ENCODE measurements at regions not wholly inside any gene's neighbourhood (a gene's known extent, or its start where the extent isn't known, plus 50 kb on each side); places are given as distances from the start of the nearest gene placed in this dataset.

GRCh38 chr22:49420651-49421050, 407.0 kb downstream of the BRD1 start:
- no peaks in the 10 kb centered on the region for H3K9me3 ChIP-seq
- intact Hi-C loops (cut with DNase I): no loop called here
- no peak overlapping the region for H3K4me3 ChIP-seq
- no peaks in the 10 kb centered on the region for H3K4me1 ChIP-seq (ENCODE audit: insufficient read depth)
- H3K27me3 ChIP-seq: no peaks in the 10 kb centered on the region
- no peak for TF ChIP-seq CTCF (IDR thresholded peaks at IDR 0.05)
- no peak for TF ChIP-seq EP300 (IDR thresholded peaks at IDR 0.05)
- TF ChIP-seq POLR2A (IDR thresholded peaks at IDR 0.05): no peak
- no peak overlapping the region for H3K27ac ChIP-seq
- no peak for DNase-seq
- WGBS, 3 donors: 86 to 89% (median 88%) methylated on average over 13 of the region's 13 CpGs
- no peaks in the 10 kb centered on the region for H3K36me3 ChIP-seq

- no peak overlapping the region for H3K4me3 ChIP-seq
- no peak overlapping the region for H3K27ac ChIP-seq
- no peaks in the 10 kb centered on the region for H3K36me3 ChIP-seq
- H3K4me1 ChIP-seq (ENCODE audit: insufficient read depth): no peaks in the 10 kb centered on the region
- DNase-seq: no peak
- no peaks in the 10 kb centered on the region for H3K9me3 ChIP-seq
- H3K27me3 ChIP-seq: no peaks in the 10 kb centered on the region
- WGBS, 3 donors: 86 to 92% (median 87%) methylated on average over 6 of the region's 6 CpGs
- TF ChIP-seq CTCF (IDR thresholded peaks at IDR 0.05) (no peak), POLR2A (IDR thresholded peaks at IDR 0.05) (no peak), EP300 (IDR thresholded peaks at IDR 0.05) (no peak)
- intact Hi-C loops (cut with DNase I): no loop called here
Measured at GRCh38 chr22:49419661-49420060, 408.0 kb downstream of the BRD1 start.

- H3K27ac ChIP-seq: no peak overlapping the region
- WGBS, 3 donors: 81 to 84% (median 82%) methylated on average over 12 of the region's 12 CpGs
- no peak overlapping the region for H3K4me3 ChIP-seq
- H3K4me1 ChIP-seq (ENCODE audit: insufficient read depth): no peaks in the 10 kb centered on the region
- no peaks in the 10 kb centered on the region for H3K9me3 ChIP-seq
- no peaks in the 10 kb centered on the region for H3K27me3 ChIP-seq
- no peaks in the 10 kb centered on the region for H3K36me3 ChIP-seq
- TF ChIP-seq POLR2A (IDR thresholded peaks at IDR 0.05) (no peak), CTCF (IDR thresholded peaks at IDR 0.05) (no peak), EP300 (IDR thresholded peaks at IDR 0.05) (no peak)
- intact Hi-C loops (cut with DNase I): no loop called here
- no peak for DNase-seq
Measured at GRCh38 chr22:49418943-49419342, 408.7 kb downstream of the BRD1 start.

GRCh38 chr22:49418341-49418894, 409.3 kb downstream of the BRD1 start:
- intact Hi-C loops (cut with DNase I): no loop called here
- DNase-seq: no peak
- Histone ChIP-seq H3K36me3 (no peaks in the 10 kb centered on the region), H3K27me3 (no peaks in the 10 kb centered on the region), H3K27ac (no peak overlapping the region), H3K9me3 (no peaks in the 10 kb centered on the region), H3K4me3 (no peak overlapping the region), H3K4me1 (ENCODE audit: insufficient read depth) (no peaks in the 10 kb centered on the region)
- 87 to 92% (median 89%) methylated on average over 39 of the region's 39 CpGs for whole genome bisulfite sequencing, 3 donors
- no peak for TF ChIP-seq POLR2A (IDR thresholded peaks at IDR 0.05)
- no peak for TF ChIP-seq CTCF (IDR thresholded peaks at IDR 0.05)
- no peak for TF ChIP-seq EP300 (IDR thresholded peaks at IDR 0.05)
